K562 (cell line): ENCODE measurements at regions not wholly inside any gene's neighbourhood (a gene's known extent, or its start where the extent isn't known, plus 50 kb on each side); places are given as distances from the start of the nearest gene placed in this dataset.

Experiments
- ATAC-seq: fragments of 200-7000 bp; cut with Tn5 transposase; 3 replicates; pipeline ENCODE4 v1.9.1; 2020; ENCODE audit warnings: moderate library complexity
- BruUV-seq: library from RNA; stranded (reverse); fragments of 400-500 nt; replicated peaks from 2 replicates; lab custom pipeline; 2021; lab: Mats Ljungman, UMichigan
- CTCF ChIA-PET: fragments of 300-600 bp; formaldehyde crosslinking; extraction: SDS; loops from one replicate; lab custom pipeline; 2021; ENCODE audit warnings: low intra/inter-chr PET ratio; lab: Yijun Ruan, JAX
- POLR2A ChIA-PET: fragments of 300-600, 350-650 bp; sonication (Branson Sonifier 250); formaldehyde crosslinking; extraction: SDS; loops from one replicate; lab custom pipeline; 2021; ENCODE audit warnings: antibody characterized with exemption, inconsistent platforms; lab: Yijun Ruan, JAX
- DNase-seq, 4 experiments: peaks; one replicate each; pipeline versions ENCODE4 v3.0.0 to v3.0.0-alpha.2; 2011 to 2018; ENCODE audit warnings: low spot score in 3 of 4, mixed read lengths in 3 of 4; ENCODE audit errors: extremely low read depth in 1 of 4
- FAIRE-seq: peaks from 2 replicates; lab custom pipeline; 2011; peaks lifted over from hg19 to GRCh38; lab: Jason Lieb, UNC
- H2AFZ ChIP-seq: 2 replicates; pipeline ENCODE4 v1.6.0; 2011; ENCODE audit warnings: low read depth, low read length, control low read depth, inconsistent platforms
- H3K27ac ChIP-seq: fragments of 200-600 bp; 3 replicates; pipeline ENCODE4 v1.8.0; 2011; ENCODE audit warnings: low read depth, mild to moderate bottlenecking, control low read depth, inconsistent platforms, low read length, moderate library complexity, mixed read lengths; ENCODE audit errors: extremely low read depth
- H3K27me3 ChIP-seq, 2 experiments: fragments of 300-600 bp in 1 of 2; 2 replicates in 1 of 2; 3 replicates in 1 of 2; pipeline versions ENCODE4 v1.6.0 to v1.8.0; 2011; ENCODE audit warnings: inconsistent platforms in 2 of 2, low read length in 2 of 2, mild to moderate bottlenecking in 1 of 2, mixed read lengths in 1 of 2, moderate library complexity in 1 of 2; ENCODE audit not compliant: control insufficient read depth in 2 of 2, insufficient read depth in 2 of 2
- H3K36me3 ChIP-seq: fragments of 300-600 bp; 3 replicates; pipeline ENCODE4 v1.8.0; 2011; ENCODE audit warnings: mild to moderate bottlenecking, low read length, inconsistent platforms; ENCODE audit not compliant: control insufficient read depth, insufficient read depth
- H3K4me1 ChIP-seq, 2 experiments: fragments of 200-600 bp in 1 of 2; replicated peaks in 1 of 2; 2 replicates in 1 of 2; 3 replicates in 1 of 2; pipeline versions ENCODE4 v1.5.1 to v1.8.0; 2011; ENCODE audit warnings: inconsistent platforms in 2 of 2, low read length in 2 of 2, mild to moderate bottlenecking in 1 of 2, mixed read lengths in 1 of 2, moderate library complexity in 1 of 2; ENCODE audit not compliant: control insufficient read depth in 2 of 2, insufficient read depth in 2 of 2
- H3K4me2 ChIP-seq: 2 replicates; pipeline ENCODE4 v1.6.1; 2011; ENCODE audit warnings: low read length, control low read depth, inconsistent platforms, mixed read lengths; ENCODE audit not compliant: insufficient read depth
- H3K4me3 ChIP-seq: fragments of 200-600 bp; sonication (generic), shearing (Covaris generic); 2 replicates; pipeline ENCODE4 v1.5.1; 2016; ENCODE audit warnings: control low read depth, inconsistent platforms
- H3K79me2 ChIP-seq: fragments of 200-600 bp; 3 replicates; pipeline ENCODE4 v1.8.0; 2011; ENCODE audit warnings: low read length, inconsistent platforms; ENCODE audit not compliant: control insufficient read depth, insufficient read depth
- H3K9ac ChIP-seq, 2 experiments: 2 replicates each; pipeline versions ENCODE4 v1.6.0 to v1.6.1; 2011; ENCODE audit warnings: low read depth in 2 of 2, low read length in 2 of 2, control low read depth in 1 of 2, inconsistent platforms in 1 of 2, mild to moderate bottlenecking in 1 of 2, mixed read lengths in 1 of 2; ENCODE audit not compliant: insufficient read depth in 1 of 2
- H3K9me1 ChIP-seq: one replicate; pipeline ENCODE4 v1.6.0; 2011; ENCODE audit warnings: inconsistent platforms, mild to moderate bottlenecking, low read length, moderate library complexity; ENCODE audit not compliant: control insufficient read depth, insufficient read depth
- H3K9me3 ChIP-seq: replicated peaks from 2 replicates; pipeline ENCODE4 v1.5.1; 2011; ENCODE audit warnings: low read depth, low read length, inconsistent platforms; ENCODE audit not compliant: control insufficient read depth, insufficient read depth
- H4K20me1 ChIP-seq: replicated peaks from 2 replicates; pipeline ENCODE4 v1.6.1; 2011; ENCODE audit warnings: low read length, inconsistent platforms, mixed read lengths; ENCODE audit not compliant: control insufficient read depth, insufficient read depth
- CBX3 ChIP-seq, 2 experiments: IDR thresholded peaks; 1 replicate in 1 of 2; 2 replicates in 1 of 2; pipeline ENCODE4 v1.6.1; 2012; ENCODE audit warnings: inconsistent platforms in 2 of 2, low read length in 2 of 2, borderline replicate concordance in 1 of 2, control low read depth in 1 of 2
- FOXJ2 ChIP-seq: fragments of 200-800 bp; sonication (Bioruptor generic); IDR thresholded peaks from 2 replicates; pipeline ENCODE4 v1.6.1; 2016; ENCODE audit warnings: missing genetic modification characterization, missing compliant biosample characterization
- IRF2 ChIP-seq: sonication (generic); formaldehyde crosslinking; IDR thresholded peaks from 2 replicates; pipeline ENCODE4 v1.8.1; 2022; ENCODE audit warnings: mild to moderate bottlenecking, missing genetic modification reagents
- KDM5B ChIP-seq: fragments of 200-600 bp; sonication (generic); IDR thresholded peaks from 2 replicates; pipeline ENCODE4 v1.6.1; 2012; ENCODE audit warnings: low read depth, mild to moderate bottlenecking, moderate library complexity, low read length, control low read depth, inconsistent platforms; ENCODE audit not compliant: insufficient replicate concordance
- LARP7 ChIP-seq: fragments of 450-650 bp; IDR thresholded peaks from 2 replicates; pipeline ENCODE4 v1.6.1; 2016
- SAP30 ChIP-seq: fragments of 200-600 bp; sonication (generic); IDR thresholded peaks from 2 replicates; pipeline ENCODE4 v1.6.1; 2012; ENCODE audit warnings: borderline replicate concordance, low read depth, mild to moderate bottlenecking, moderate library complexity, low read length, control low read depth, inconsistent platforms; ENCODE audit not compliant: insufficient read depth, poor library complexity, severe bottlenecking
- SMAD2 ChIP-seq: fragments of 150-350 bp; IDR thresholded peaks from 2 replicates; pipeline ENCODE4 v1.6.1; 2014; ENCODE audit warnings: low read depth, mild to moderate bottlenecking, low read length
- SMAD3 ChIP-seq: fragments of 450-650 bp; formaldehyde crosslinking; conservative IDR thresholded peaks from 2 replicates; pipeline ENCODE4 v1.4.0; 2020; ENCODE audit warnings: mild to moderate bottlenecking
- SREBF2 ChIP-seq: sonication (generic); formaldehyde crosslinking; IDR thresholded peaks from 2 replicates; pipeline ENCODE4 v1.4.0; 2020; ENCODE audit warnings: mild to moderate bottlenecking, missing genetic modification reagents
- TEAD1 ChIP-seq, 2 experiments: fragments of 450-650 bp in 1 of 2; sonication (generic) in 1 of 2; formaldehyde crosslinking; IDR thresholded peaks; 2 replicates each; pipeline versions ENCODE4 v1.4.0 to v1.8.0; 2020 to 2022; ENCODE audit warnings: mild to moderate bottlenecking in 2 of 2, missing genetic modification reagents in 1 of 2
- ZNF239 ChIP-seq: fragments of 250-450 bp; sonication (Bioruptor Pico); IDR thresholded peaks from 2 replicates; pipeline ENCODE4 v1.4.0; 2020; ENCODE audit warnings: mild to moderate bottlenecking
- ZNF274 ChIP-seq: IDR thresholded peaks from 2 replicates; pipeline ENCODE4 v1.6.1; 2011; ENCODE audit warnings: low read depth, mild to moderate bottlenecking, low read length, moderate library complexity, borderline replicate concordance
- ZNF668 ChIP-seq: fragments of 250-450 bp; sonication (Bioruptor Pico); IDR thresholded peaks from 2 replicates; pipeline ENCODE4 v1.8.0; 2022; ENCODE audit warnings: mild to moderate bottlenecking, inconsistent platforms
- WGBS: fragments of 100-300 bp; shearing (Covaris generic); methylation state at CpG from one replicate; pipeline ENCODE4 v1.1.6; 2016; ENCODE audit warnings: low coverage, mixed read lengths; ENCODE audit not compliant: insufficient coverage; ENCODE audit errors: missing lambda C conversion rate; 5-methylcytosine and 5-hydroxymethylcytosine counted together
- in situ Hi-C: fragments of 300-500 bp; cut with MboI; formaldehyde crosslinking; loops from 4 replicates; pipeline ENCODE4 v1.15.0; 2018; ENCODE audit warnings: inconsistent platforms, mixed read lengths
- intact Hi-C: fragments of 100-400 bp; cut with micrococcal nuclease; formaldehyde crosslinking; loops from 2 replicates; pipeline ENCODE4 v1.14.2; 2022
- TF ChIP-seq, protein P1 (sequence below), 2 experiments: fragments of 150-350 bp in 1 of 2; IDR thresholded peaks; 2 replicates each; pipeline ENCODE4 v1.6.1; 2012 to 2016; ENCODE audit warnings: low read depth in 2 of 2, low read length in 2 of 2, mild to moderate bottlenecking in 1 of 2, moderate library complexity in 1 of 2
- TF ChIP-seq, protein P2 (sequence below): fragments of 450-650 bp; formaldehyde crosslinking; IDR thresholded peaks from 2 replicates; pipeline ENCODE4 v1.4.0; 2020; ENCODE audit warnings: mild to moderate bottlenecking, moderate library complexity
- TF ChIP-seq, protein P3 (sequence below): fragments of 450-650 bp; IDR thresholded peaks from one replicate; pipeline ENCODE4 v1.6.1; 2018; ENCODE audit warnings: mild to moderate bottlenecking, moderate library complexity; ENCODE audit not compliant: partially characterized antibody

DNA sequence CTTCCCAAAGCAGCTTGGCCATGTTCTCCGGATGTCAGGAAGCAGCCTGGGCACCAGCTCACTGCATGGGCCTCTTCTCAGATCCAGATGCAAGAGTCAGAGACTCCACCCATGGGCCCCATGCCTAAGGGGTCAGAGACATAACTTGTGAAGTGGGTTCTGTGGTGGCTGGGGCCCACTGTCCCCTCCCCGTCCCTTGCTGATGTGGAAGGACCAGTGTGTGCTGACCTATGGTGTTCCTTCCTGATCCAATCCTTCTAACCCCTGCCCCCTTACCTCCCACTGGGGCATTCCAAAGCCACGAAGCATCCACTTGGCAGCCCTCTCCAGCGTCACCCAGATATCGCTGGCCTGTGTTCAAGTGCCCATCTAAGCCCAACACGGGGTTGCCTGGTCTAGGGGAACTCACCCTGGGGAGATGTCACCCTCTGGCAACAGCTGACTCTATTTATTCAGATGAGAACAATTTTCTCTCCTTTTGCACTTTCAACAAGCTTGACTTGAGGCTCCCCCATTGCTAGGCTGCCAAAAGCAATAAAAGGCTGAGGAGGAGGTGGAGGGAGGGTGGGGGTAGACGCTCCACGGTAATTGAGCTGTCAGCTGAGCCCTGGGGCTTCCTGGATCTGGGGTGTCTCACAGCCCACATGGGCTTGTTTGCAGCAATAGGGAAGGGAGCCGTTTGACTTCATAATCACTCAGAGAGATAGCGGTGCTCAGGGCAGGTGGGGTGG, 158.5 kb downstream of the ADAMTS15 start:
- WGBS: 1% methylated on average over 9 of the region's 10 CpGs
- TF ChIP-seq, protein P1, sequence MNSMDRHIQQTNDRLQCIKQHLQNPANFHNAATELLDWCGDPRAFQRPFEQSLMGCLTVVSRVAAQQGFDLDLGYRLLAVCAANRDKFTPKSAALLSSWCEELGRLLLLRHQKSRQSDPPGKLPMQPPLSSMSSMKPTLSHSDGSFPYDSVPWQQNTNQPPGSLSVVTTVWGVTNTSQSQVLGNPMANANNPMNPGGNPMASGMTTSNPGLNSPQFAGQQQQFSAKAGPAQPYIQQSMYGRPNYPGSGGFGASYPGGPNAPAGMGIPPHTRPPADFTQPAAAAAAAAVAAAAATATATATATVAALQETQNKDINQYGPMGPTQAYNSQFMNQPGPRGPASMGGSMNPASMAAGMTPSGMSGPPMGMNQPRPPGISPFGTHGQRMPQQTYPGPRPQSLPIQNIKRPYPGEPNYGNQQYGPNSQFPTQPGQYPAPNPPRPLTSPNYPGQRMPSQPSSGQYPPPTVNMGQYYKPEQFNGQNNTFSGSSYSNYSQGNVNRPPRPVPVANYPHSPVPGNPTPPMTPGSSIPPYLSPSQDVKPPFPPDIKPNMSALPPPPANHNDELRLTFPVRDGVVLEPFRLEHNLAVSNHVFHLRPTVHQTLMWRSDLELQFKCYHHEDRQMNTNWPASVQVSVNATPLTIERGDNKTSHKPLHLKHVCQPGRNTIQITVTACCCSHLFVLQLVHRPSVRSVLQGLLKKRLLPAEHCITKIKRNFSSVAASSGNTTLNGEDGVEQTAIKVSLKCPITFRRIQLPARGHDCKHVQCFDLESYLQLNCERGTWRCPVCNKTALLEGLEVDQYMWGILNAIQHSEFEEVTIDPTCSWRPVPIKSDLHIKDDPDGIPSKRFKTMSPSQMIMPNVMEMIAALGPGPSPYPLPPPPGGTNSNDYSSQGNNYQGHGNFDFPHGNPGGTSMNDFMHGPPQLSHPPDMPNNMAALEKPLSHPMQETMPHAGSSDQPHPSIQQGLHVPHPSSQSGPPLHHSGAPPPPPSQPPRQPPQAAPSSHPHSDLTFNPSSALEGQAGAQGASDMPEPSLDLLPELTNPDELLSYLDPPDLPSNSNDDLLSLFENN (IDR thresholded peaks at IDR 0.05; ENCODE audit: low read depth in 2 of 2, low read length in 2 of 2): no peak
- TF ChIP-seq KDM5B: no peak
- no peak for TF ChIP-seq ZNF668 (CRISPR knock-in tag)
- TF ChIP-seq SMAD3 (CRISPR knock-in tag): no peak
- no peak for TF ChIP-seq SAP30
- TF ChIP-seq, protein P2, sequence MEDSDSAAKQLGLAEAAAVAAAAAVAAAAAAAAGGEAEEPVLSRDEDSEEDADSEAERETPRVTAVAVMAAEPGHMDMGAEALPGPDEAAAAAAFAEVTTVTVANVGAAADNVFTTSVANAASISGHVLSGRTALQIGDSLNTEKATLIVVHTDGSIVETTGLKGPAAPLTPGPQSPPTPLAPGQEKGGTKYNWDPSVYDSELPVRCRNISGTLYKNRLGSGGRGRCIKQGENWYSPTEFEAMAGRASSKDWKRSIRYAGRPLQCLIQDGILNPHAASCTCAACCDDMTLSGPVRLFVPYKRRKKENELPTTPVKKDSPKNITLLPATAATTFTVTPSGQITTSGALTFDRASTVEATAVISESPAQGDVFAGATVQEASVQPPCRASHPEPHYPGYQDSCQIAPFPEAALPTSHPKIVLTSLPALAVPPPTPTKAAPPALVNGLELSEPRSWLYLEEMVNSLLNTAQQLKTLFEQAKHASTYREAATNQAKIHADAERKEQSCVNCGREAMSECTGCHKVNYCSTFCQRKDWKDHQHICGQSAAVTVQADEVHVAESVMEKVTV: no peak
- TF ChIP-seq, protein P3, sequence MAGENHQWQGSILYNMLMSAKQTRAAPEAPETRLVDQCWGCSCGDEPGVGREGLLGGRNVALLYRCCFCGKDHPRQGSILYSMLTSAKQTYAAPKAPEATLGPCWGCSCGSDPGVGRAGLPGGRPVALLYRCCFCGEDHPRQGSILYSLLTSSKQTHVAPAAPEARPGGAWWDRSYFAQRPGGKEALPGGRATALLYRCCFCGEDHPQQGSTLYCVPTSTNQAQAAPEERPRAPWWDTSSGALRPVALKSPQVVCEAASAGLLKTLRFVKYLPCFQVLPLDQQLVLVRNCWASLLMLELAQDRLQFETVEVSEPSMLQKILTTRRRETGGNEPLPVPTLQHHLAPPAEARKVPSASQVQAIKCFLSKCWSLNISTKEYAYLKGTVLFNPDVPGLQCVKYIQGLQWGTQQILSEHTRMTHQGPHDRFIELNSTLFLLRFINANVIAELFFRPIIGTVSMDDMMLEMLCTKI: no peak
- no peak for TF ChIP-seq ZNF239 (CRISPR knock-in tag)
- no peak for TF ChIP-seq SMAD2
- no peak for TF ChIP-seq TEAD1 (CRISPR knock-in tag; IDR thresholded peaks at IDR 0.05)
- TF ChIP-seq IRF2: no peak
- TF ChIP-seq LARP7: no peak
- no peak for TF ChIP-seq SREBF2 (CRISPR knock-in tag)
- TF ChIP-seq CBX3 (IDR thresholded peaks at IDR 0.05; ENCODE audit: borderline replicate concordance in 1 of 2, low read length in 2 of 2): no peak
- TF ChIP-seq FOXJ2: no peak
- no peak for TF ChIP-seq ZNF274

More for the DNA sequence above, 158.5 kb downstream of the ADAMTS15 start:
- H3K9ac ChIP-seq: no peak overlapping the region
- no peak overlapping the region for H3K4me2 ChIP-seq
- CTCF ChIA-PET: no interaction called here
- H3K4me1 ChIP-seq: no peaks in the 10 kb centered on the region
- no peaks in the 10 kb centered on the region for H3K36me3 ChIP-seq
- no peaks in the 10 kb centered on the region for H3K79me2 ChIP-seq
- POLR2A ChIA-PET: no interaction called here
- ATAC-seq (no peak), FAIRE-seq (no peak), DNase-seq (no peak)
- no TSS peak for BruUV-seq
- H3K9me1 ChIP-seq: no peaks in the 10 kb centered on the region
- H3K9me3 ChIP-seq: no peaks in the 10 kb centered on the region
- H3K4me3 ChIP-seq: no peak overlapping the region
- peaks cover 0 to 13% of the 10 kb centered on the region in 2 experiments; a peak in 2 of 5 replicates for H3K27me3 ChIP-seq
- intact Hi-C loops: no loop called here
- H2AFZ ChIP-seq: no peak overlapping the region
- H3K27ac ChIP-seq: no peak overlapping the region
- H4K20me1 ChIP-seq: no peaks in the 10 kb centered on the region; the same call in 1 of the 2 replicates
- in situ Hi-C loops: no loop called here
